Cardiac muscle cell (in vitro differentiated cells and primary cell): ENCODE measurements at regions not wholly inside any gene's neighbourhood (a gene's known extent, or its start where the extent isn't known, plus 50 kb on each side); places are given as distances from the start of the nearest gene placed in this dataset.
"Not testable (repeated sequence)": the region's sequence is repeated elsewhere in the genome, so short reads cannot be mapped to it uniquely, and the experiment has no call there.

ENCODE experiments used
- DNase-seq, 2 donors: peaks; one replicate each; pipeline versions ENCODE4 v3.0.0 to v3.0.0-alpha.2; 2010 to 2017; ENCODE audit warnings: low read depth in 1 of 2, low spot score in 1 of 2
- H3K27ac ChIP-seq: fragments of 200-600 bp; sonication (generic); 2 replicates; pipeline ENCODE4 v1.5.1; 2016
- H3K27me3 ChIP-seq: fragments of 200-600 bp; sonication (generic); 2 replicates; pipeline ENCODE4 v1.6.0; 2016; ENCODE audit warnings: control low read depth
- H3K36me3 ChIP-seq: fragments of 200-600 bp; sonication (generic); 2 replicates; pipeline ENCODE4 v1.5.1; 2016; ENCODE audit warnings: control low read depth
- H3K4me1 ChIP-seq: fragments of 200-600 bp; sonication (generic); 2 replicates; pipeline ENCODE4 v1.8.1; 2017; ENCODE audit warnings: low read depth, mild to moderate bottlenecking, mixed run types
- H3K4me3 ChIP-seq: fragments of 200-600 bp; sonication (generic); 2 replicates; pipeline ENCODE4 v1.5.1; 2016; ENCODE audit warnings: mild to moderate bottlenecking
- H3K9me3 ChIP-seq: fragments of 200-600 bp; sonication (generic); 2 replicates; pipeline ENCODE4 v1.5.1; 2017; ENCODE audit warnings: low read depth, mild to moderate bottlenecking, control low read depth
- CTCF ChIP-seq: IDR thresholded peaks from 2 replicates; pipeline ENCODE4 v1.5.1; 2012; ENCODE audit warnings: low read depth, mild to moderate bottlenecking, low read length

GRCh38 chr4:125235971-125236370 is 78.8 kb upstream of the FAT4 start:
- H3K27ac ChIP-seq, result no peak overlapping the region

GRCh38 chr4:125231661-125232060 is 83.1 kb upstream of the FAT4 start:
- Histone ChIP-seq H3K9me3 (no peaks in the 10 kb centered on the region), H3K4me1 (peaks cover 9% of the 10 kb centered on the region), H3K36me3 (no peaks in the 10 kb centered on the region), H3K27ac (no peak overlapping the region), H3K27me3 (no peaks in the 10 kb centered on the region), H3K4me3 (no peak overlapping the region)
- no peak for DNase-seq
- no peak for TF ChIP-seq CTCF

More at GRCh38 chr4:125235971-125236370, 78.8 kb upstream of the FAT4 start:
- no peak for DNase-seq
- TF ChIP-seq CTCF, result no peak
- Histone ChIP-seq H3K27me3 (no peaks in the 10 kb centered on the region), H3K9me3 (no peaks in the 10 kb centered on the region), H3K4me3 (no peak overlapping the region), H3K4me1 (peaks cover 12% of the 10 kb centered on the region), H3K36me3 (no peaks in the 10 kb centered on the region)

GRCh38 chr4:125229596-125230058 is 85.1 kb upstream of the FAT4 start:
- no peaks in the 10 kb centered on the region for H3K4me1 ChIP-seq
- no peak for DNase-seq

GRCh38 chr4:125225806-125226205 is 88.9 kb upstream of the FAT4 start:
- TF ChIP-seq CTCF, result no peak
- Histone ChIP-seq H3K4me1 (no peaks in the 10 kb centered on the region), H3K9me3 (no peaks in the 10 kb centered on the region), H3K36me3 (no peaks in the 10 kb centered on the region), H3K27me3 (no peaks in the 10 kb centered on the region), H3K4me3 (no peak overlapping the region), H3K27ac (no peak overlapping the region)
- no peak for DNase-seq

More at GRCh38 chr4:125229596-125230058, 85.1 kb upstream of the FAT4 start:
- no peaks in the 10 kb centered on the region for H3K9me3 ChIP-seq
- no peak overlapping the region for H3K4me3 ChIP-seq
- no peak overlapping the region for H3K27ac ChIP-seq
- TF ChIP-seq CTCF, result no peak
- no peaks in the 10 kb centered on the region for H3K27me3 ChIP-seq
- no peaks in the 10 kb centered on the region for H3K36me3 ChIP-seq

- Histone ChIP-seq H3K27me3 (no peaks in the 10 kb centered on the region), H3K9me3 (no peaks in the 10 kb centered on the region), H3K27ac (no peak overlapping the region), H3K36me3 (no peaks in the 10 kb centered on the region), H3K4me3 (no peak overlapping the region), H3K4me1 (no peaks in the 10 kb centered on the region)
- no peak for TF ChIP-seq CTCF
- no peak for DNase-seq
These were observed 114.2 kb upstream of the FAT4 start for GRCh38 chr4:125200556-125200955.

- Histone ChIP-seq H3K36me3 (no peaks in the 10 kb centered on the region), H3K27me3 (no peaks in the 10 kb centered on the region), H3K27ac (no peak overlapping the region), H3K9me3 (no peaks in the 10 kb centered on the region), H3K4me3 (no peak overlapping the region), H3K4me1 (no peaks in the 10 kb centered on the region)
- no peak for TF ChIP-seq CTCF
- DNase-seq, result peak in 1 of 2 donors; percentile 13
These were observed 115.8 kb upstream of the FAT4 start for GRCh38 chr4:125198916-125199315.

GRCh38 chr4:125191874-125192459 is 122.8 kb upstream of the FAT4 start:
- H3K27me3 ChIP-seq, H3K9me3 ChIP-seq, H3K4me1 ChIP-seq, DNase-seq, H3K4me3 ChIP-seq, H3K27ac ChIP-seq, H3K36me3 ChIP-seq: not testable (repeated sequence)
